OCI-M1 (cell line): ENCODE measurements at regions not wholly inside any gene's neighbourhood (a gene's known extent, or its start where the extent isn't known, plus 50 kb on each side); places are given as distances from the start of the nearest gene placed in this dataset.
A peak's percentile ranks its signal among the peaks of the same experiment; 100 is the strongest.
"Not testable (repeated sequence)": the region's sequence is repeated elsewhere in the genome, so short reads cannot be mapped to it uniquely, and the experiment has no call there.

Experiments used
- DNase-seq: peaks from one replicate; lab custom pipeline; 2025; lab: John Stamatoyannopoulos, UW

DNA sequence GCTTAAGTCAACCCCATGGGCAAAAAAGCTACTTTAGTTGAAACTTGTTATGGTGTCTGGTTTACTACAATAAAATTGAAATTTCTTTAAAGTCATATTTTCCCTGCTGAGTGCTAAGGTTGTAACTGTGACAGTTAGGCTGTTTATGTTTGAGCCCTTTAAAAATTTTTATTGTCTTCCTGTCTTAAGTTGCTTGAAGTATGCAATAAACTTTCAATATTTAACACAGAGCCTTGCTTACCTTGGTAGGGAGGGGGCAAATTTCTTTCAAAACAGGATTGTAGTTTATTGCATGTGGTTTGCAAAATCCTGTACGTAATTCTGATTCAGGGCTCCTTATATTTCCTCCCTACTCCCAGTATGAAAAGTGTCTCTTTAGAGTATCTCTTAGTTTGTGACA lies 465.5 kb upstream of the ACTBL2 start:
- no peak for DNase-seq

DNA sequence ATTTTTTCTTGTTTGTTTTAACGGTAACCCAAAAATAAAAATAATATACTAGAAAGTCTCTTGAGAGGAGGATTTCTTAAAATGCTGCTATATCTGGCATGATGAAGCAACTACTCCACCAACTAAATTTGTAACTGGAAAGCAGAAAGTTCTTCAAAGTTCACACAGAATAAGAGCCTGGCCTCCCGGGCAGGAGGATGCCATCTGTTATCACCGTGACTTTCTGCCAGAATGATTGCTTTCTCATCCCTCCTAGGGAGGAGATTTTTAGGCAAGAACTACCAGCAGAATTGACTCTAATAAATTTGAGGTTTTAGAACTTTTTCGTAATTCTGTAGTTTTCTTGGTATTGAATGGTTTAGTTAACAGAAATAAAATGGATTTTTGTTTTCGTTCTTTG lies 464.6 kb upstream of the ACTBL2 start:
- DNase-seq: no peak

DNA sequence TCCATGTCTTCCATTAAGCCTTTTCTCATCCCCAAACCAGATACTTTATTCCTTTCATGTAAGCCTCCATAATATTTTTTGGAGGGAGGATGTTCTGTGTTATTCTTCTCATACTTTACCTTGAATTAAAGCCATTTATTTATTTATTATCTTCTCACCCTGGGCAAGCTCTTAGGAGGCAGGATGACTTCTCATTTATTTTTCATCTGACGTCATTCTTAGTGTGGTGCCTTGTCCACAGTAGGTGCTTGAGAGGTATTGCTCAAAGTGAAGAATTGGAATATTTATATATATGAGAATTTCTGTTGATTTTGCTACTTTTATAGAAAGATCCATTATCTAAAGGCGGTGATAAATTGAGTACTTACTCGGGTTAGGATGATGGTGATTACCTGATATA lies 458.3 kb upstream of the ACTBL2 start:
- DNase-seq: no peak

DNA sequence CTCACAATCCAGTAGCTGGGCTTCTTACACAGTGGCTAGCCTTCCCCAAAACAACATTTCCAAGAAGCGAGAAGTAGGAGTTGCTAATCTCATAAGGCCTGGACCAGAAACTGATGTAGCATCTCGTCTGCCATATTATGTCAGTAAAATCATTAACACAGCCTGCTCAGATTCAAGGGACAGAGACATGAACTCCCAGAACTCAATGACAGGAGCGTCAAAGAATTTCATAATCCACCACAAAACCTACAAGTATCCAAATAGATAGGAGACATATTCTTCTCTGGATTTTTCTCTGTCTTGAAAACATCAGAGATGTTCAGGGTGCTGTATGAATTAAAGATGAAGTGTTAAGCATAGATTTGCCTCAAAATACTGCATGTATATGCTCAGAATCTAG lies 457.6 kb upstream of the ACTBL2 start:
- peak; percentile 34 for DNase-seq

DNA sequence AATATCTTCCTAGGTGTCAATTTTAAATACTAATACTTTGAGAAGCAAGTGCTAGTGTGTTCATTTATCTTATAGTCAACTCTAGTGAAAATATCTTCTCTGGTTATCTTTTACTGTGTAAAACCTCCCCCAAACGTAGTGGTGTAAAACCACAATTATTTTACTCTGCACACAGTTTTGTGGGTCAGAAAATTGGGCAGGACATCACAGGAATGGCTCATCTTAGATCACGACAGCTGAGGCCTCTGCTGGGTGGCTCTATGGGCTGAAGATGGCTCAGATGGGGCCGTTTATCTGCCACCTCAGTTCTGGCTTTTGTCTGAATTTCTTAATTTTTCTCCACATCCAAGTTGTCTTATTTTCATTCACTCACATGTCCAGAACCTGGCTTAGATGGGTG lies 457.2 kb upstream of the ACTBL2 start:
- DNase-seq: peak; percentile 35

DNA sequence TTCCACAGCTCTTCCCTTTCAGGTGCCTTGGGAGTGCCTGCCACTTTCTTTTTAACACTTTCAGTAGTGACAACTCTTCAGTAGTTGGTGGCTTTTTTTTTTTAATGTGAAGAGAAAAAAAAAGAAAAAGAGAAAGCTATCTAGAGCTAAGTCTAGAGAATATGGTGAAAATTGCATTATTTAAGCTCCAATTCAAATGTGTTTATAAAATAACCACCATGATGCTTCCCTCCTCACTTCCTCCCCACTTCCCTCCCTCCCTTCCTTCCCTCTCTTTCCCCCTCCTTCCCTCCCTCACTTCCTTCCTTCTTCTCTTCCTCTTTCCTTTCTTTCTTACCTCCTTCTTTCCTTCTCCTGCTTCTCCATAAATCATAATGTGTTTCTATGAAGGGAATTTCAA lies 456.7 kb upstream of the ACTBL2 start:
- no peak for DNase-seq

DNA sequence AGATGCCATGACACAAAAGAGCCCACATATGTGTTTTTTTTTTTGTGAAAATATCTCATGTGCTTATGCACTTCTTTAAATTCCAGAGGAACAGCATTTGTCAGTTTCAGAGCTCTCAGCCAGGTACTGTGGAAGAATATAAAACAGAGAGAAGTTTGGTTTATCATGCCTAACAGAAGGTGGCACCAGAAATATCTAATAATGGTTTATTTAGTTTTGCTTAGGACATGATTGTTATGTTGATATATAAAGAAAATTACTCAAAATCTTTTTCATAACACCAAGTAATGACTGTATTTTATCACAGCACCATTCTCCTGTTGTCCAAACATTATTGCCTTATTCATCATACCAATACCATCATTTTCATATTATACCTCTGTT lies 455.6 kb upstream of the ACTBL2 start:
- DNase-seq: no peak

DNA sequence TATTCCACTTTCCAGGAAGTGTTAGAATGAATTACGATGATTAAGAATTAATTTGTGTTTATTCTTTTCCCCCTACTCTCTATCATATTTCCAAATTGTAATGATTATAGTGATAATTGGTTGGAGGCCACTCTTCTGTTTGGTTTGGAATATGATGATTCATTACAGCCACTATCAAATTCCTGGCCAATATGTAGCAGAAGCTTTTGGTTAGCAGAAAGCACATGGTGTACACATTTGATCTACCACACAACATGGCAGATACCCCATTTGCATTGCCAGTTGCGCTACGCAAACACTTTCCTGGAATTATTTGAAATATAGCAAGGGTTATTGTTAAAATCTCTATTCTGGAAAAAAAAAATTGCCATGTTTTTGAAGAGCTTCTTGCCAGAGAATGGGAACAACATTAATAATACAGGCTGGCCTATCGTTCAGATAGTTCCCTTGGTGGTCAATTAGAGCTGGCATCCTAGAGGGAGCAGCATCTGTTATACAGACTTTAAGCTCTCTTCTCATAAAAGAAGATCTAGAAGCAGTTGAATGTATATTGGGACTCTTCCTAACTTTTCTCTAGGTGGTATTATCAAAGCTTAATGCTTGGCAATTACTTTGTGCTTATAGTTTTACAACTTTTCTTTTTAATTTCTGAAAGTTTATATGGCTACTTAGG lies 455.0 kb upstream of the ACTBL2 start:
- DNase-seq: no peak

DNA sequence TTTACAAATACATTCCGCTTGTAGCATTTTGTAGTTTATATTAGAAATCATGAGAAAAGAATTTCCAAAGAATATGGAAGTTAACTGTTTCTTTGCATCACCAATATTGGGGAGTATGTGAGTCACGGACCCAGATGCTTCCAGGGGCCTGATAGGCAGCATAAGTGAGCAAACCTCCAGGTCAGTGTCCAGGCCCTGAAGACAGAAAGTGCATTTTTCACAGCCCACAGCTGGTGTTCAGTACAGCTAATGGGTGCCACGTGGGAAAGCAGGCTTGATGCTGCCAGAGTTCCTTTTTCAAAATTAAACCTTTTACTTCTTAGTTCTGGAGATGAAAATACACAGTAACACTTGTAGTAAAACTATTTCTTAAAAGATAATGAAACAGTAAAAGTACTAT lies 454.4 kb upstream of the ACTBL2 start:
- no peak for DNase-seq

DNA sequence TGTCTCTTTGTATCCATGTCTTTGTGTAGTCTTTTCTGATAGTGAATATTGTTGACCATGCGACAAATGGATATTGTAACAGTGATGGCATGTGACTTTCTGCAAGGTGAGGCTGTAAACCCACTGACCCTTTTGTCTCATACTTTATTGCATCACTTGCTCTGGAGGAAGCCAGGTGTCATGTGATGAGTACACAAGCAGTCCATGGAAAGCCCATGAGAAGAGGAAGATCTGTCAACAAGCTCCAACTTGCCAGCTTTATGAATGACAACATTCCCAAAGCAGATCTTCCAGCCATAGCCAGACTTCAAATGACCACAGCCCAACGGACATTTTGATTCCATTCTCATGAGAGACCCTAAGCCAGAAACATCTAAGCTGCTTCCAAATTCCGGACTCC lies 450.1 kb upstream of the ACTBL2 start:
- DNase-seq: no peak

DNA sequence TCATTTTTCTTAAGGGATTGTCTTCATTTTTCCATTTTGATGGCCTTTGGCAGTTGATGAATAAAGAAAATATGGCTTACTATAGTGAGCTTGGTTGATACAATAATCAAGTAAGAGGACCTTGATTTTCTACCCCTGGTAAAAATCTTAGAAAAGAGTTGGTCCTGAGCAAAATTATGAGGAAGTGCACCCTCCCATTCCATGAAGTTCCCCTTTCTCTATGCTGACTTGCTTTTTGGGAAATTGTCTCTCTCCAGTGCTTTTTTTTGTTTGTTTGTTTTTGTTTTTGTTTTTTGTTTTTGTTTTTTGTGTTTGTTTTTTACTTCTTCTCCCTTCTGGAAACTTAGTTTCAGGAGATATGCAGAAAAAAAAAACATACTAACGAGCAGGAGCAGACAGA lies 449.2 kb upstream of the ACTBL2 start:
- DNase-seq: peak; percentile 22

DNA sequence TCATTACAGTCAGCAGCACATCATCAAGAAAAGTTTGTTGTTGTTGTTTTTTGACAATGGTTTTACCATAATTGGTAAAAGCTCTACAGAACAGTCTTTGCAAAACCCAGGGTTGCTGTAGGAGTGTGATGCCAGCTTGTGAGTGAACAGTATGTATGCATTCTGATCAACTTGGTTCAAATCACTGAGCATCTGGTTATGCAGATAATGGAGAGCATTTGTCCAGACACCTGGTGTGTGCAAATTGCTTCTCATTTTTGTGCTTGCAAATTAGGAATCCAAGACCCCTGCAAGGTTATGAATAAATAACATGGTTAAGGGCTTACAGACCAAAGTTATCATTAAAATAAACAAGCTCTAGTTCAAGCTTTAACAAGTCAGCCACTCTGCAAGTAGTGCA lies 448.7 kb upstream of the ACTBL2 start:
- no peak for DNase-seq

DNA sequence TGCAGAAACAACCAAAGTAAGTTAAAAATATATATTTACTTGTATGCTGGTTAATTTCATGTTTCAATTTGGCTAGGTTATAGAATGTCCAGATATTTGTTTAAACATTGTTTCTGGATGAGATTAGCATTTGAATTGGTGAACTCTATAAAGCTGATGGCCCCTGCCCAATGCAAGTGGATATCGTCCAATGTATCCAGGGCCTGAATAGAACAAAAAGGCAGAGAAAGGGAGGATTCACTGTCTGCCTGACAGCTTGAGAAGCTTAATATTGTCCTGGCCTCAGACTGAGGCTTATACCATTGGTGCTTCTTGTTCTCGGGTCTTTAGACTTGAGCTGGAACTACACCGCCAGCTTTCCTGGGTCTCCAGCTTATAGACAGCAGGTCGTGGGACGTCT lies 446.7 kb upstream of the ACTBL2 start:
- no peak for DNase-seq

DNA sequence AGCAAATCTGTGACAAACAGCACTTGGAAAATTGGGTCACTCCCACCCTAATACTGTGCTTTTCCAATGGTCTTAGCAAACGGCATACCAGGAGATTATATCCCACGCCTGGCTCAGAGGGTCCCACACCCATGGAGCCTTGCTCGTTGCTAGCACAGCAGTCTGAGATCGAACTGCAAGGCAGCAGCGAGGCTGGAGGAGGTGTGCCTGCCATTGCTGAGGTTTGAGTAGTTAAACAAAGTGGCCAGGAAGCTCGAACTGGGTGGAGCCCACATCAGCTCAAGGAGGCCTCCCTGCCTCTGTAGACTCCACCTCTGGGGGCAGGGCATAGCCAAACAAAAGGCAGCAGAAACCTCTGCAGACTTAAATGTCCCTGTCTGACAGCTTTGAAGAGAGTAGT lies 440.5 kb upstream of the ACTBL2 start:
- not testable (repeated sequence) for DNase-seq

DNA sequence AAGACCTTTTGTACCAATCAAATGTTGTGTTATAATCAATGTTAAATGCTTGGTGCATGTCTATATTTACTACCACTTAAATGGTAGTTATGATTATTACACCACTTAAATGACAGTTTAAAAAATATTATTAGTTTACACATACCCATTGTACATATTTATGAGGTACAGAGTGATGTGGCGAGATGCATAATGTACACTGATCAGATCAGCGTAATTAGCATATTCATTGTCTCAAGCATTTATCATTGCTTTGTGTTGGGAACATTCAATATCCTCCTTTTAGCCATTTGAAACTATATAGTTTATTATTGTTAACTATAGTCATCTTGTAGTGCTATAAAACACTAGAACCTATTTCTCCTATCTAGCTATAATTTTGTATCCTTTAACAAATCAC lies 434.4 kb upstream of the ACTBL2 start:
- no peak for DNase-seq

DNA sequence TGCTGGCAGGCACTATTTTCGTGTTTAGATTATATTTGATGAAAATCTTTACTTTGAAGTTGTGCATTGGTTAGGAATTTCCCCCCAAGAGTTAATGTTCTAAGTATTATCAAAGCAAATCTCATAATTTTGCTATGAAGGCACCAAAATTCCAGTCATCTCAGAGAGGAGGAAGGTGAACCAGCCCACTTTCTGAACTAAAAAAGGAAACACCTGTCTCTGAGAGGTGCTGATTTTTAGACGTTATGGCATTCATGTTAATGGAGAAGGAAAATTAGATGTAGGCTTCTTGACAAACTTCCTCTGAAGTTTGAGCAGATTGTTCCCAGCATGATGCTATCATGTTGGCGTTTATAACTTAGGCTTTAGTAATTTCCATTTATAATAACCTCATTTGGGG lies 432.9 kb upstream of the ACTBL2 start:
- no peak for DNase-seq

DNA sequence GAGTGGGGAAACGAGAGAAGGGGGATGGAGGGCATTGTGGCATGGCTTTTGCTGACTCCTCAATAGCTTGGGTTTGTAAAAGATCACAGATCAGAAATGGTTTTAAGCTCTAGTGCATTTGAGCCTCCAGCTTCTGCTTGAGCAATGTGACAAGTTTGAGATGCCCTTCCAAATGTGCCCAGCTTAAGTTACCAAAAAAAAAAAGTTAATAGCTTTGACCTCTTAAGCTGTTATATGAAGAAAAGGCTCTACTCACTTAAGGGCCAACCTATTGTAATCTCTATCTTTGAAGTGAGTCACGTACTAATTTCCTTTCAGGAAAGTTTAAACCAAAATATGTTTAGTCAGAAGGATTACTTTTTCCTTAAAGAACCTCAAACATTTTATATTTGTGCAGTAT lies 428.8 kb upstream of the ACTBL2 start:
- DNase-seq: no peak

DNA sequence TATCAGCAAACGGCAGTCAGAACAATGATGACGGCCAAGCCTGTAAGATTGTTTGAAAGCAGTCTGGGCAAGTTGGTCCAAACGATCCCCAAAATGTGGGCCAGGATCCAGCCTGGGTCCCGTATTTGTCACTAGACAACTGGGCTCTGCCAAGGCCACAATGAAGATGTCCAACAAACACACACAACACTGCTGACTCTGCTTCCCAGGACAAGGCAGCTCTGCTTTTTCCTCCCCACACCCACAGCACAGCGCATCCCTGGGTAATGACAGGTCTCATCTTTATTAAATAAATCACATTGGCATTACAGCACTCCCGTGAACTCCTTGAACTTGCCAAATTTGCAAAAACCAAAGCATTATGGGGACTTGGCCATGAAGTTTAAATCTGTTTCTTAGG lies 424.1 kb upstream of the ACTBL2 start:
- no peak for DNase-seq

DNA sequence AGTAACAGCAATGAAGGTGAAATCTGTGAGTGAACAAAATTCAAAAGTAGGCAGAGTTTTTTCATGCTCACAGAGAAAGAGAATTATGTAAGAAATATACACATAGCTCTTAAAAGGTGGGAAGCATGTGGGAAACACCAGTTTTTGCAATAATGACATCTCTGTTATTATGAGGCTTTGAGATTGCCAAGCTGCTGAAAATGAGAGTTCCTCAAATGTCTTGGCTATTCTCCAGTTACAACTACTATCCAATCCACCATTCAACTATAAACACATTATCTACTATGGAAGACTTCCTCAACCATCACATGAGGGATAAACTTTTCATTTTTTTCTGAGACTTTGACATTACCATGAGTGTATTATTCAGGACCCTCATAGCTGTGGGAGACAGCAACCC lies 420.8 kb upstream of the ACTBL2 start:
- peak; percentile 61 for DNase-seq

DNA sequence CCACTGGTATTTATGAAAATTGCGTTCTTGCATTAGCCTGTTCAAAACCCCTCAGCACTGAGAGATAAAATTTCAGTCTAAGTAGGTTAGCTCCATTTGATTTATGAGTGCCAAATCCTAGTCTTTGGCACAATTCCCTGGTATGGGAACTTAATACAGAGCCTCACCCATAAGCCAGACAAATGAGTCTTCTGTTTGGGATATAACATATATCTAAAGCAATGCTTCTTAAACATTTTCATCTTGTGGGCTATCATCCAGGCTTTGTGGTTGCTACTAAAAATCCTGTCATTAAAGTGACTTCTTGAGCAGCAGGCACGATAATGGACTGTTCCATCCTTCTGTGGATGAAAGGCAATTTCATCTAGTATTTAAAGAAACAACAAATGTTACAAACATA lies 419.5 kb upstream of the ACTBL2 start:
- DNase-seq: no peak

DNA sequence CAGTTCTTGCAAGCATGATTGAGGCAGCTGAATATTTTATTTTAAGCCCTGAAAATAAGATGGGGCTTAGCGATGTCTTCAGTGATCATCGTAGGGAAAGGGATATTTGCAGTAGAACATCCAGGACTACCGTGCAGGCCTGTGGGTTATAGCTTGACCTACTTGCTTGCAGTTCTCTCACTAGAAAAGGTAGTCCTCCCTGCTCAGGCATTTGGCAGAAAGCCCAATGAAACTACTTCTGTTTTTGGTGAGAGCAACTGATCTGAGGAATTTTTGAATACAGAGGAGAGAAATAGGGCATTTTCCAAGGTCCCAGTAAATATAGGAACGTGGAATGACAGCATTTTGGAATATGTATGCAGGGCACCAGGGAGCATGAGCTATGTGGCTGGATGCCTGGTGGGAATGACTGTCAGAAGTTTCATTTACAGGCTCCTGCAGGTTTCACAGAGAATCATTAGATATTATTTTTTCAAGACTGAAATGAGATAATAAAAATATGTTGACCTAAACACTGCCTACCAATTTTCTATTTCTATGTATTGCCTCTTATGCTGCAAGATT lies 417.9 kb upstream of the ACTBL2 start:
- peak; percentile 35 for DNase-seq

DNA sequence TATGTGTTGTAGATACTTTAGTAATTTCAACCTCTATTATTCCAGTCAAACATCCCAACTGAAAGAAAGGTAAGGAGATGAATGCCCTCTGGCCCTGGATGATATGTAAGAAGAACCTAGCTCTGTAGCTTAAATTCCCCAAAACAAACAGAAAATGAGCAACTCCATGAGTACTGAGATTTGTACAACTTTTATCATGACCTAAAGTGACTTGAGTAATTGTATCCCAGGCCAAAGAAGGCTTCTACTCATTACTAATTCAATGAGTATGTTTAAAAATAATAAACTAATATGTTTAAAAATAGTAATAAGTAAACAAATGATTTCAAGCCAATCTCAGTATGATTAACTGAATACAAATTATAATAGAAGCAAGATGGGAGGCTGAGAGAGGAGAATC lies 414.0 kb upstream of the ACTBL2 start:
- no peak for DNase-seq

DNA sequence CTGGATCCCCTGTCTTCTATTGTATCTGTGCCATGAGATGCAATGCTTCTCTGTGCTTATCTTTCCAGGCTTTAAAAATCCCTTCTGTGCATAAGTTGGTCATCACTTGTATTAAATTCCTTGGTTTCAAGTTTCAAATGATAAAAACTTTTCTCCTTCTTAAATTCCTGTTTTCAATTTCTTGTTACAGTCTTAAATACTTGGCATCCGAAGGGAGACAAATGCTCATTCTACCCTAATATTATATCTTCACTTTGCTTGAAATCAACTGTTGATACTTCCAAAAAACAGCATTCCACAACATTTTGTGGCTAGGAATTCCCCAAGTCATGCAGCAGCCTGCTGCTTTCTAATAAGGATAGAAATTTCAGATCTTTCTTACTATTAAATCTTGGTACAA lies 413.2 kb upstream of the ACTBL2 start:
- no peak for DNase-seq

DNA sequence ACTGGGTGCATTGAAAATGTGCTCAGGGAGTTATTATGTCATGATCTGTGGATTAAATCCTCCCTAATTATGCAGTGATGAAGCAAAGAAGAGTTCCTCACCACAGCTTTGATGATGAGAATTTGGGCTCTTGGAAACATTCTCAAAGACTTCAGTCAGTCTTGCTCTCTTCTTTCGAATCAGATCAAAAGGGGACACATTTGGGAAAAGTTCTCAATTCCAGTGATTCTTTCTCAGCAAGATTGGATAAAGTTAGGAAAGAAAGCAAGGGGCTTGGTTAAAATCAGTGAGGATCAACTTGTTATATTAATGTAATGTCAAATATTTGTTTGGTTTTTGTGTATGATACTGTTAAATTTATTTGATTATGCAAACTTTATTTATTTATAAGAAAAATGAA lies 411.3 kb upstream of the ACTBL2 start:
- no peak for DNase-seq

DNA sequence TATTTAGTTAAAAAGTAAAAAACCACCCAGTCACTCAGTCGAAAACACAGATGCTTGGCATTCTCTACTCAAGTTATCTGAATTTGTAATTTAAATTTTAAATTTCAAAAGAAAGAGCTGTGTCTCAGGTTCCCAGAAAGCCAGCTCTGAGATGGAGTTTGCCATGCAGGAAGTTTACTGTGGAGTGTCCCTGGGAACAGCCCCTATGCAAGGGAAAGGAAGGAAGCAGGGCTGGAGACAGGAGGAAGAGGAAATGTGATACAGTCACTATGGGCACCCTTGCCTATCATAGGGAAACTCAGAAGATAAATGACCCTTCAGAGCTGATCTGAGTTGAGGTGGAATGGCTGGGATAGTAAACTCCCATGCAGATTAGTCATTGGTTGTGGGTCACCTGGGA lies 408.8 kb upstream of the ACTBL2 start:
- no peak for DNase-seq
